GM23338 (cell line): ENCODE measurements at regions not wholly inside any gene's neighbourhood (a gene's known extent, or its start where the extent isn't known, plus 50 kb on each side); places are given as distances from the start of the nearest gene placed in this dataset.

Experiments
- CREB1 ChIP-seq: fragments of 250-450 bp; sonication (Bioruptor Pico); IDR thresholded peaks from 2 replicates; pipeline ENCODE4 v1.5.0; 2020; ENCODE audit warnings: low read depth, mild to moderate bottlenecking, moderate library complexity
- CTCF ChIP-seq, 2 experiments: fragments of 200-600 bp in 1 of 2; sonication (generic) in 1 of 2; conservative IDR thresholded peaks; 2 replicates each; pipeline versions ENCODE4 v1.5.1 to v1.6.1; 2016 to 2017; ENCODE audit warnings: antibody characterized with exemption in 2 of 2, low read depth in 2 of 2, mild to moderate bottlenecking in 2 of 2, moderate library complexity in 1 of 2
- ETS1 ChIP-seq: IDR thresholded peaks from 2 replicates; pipeline ENCODE4 v1.6.1; 2016; ENCODE audit warnings: antibody characterized with exemption
- EZH2 ChIP-seq: fragments of 200-600 bp; sonication (generic); IDR thresholded peaks from one replicate; pipeline ENCODE4 v1.8.0; 2017; ENCODE audit warnings: antibody characterized with exemption, mild to moderate bottlenecking, low read depth; ENCODE audit not compliant: unreplicated experiment
- EZH2phosphoT487 ChIP-seq: fragments of 200-600 bp; sonication (generic); IDR thresholded peaks from one replicate; pipeline ENCODE4 v1.8.1; 2018; ENCODE audit warnings: antibody characterized with exemption; ENCODE audit not compliant: unreplicated experiment
- JUNB ChIP-seq: IDR thresholded peaks from one replicate; pipeline ENCODE4 v1.6.1; 2016; ENCODE audit warnings: antibody characterized with exemption; ENCODE audit not compliant: unreplicated experiment
- NANOG ChIP-seq: IDR thresholded peaks from 2 replicates; pipeline ENCODE4 v1.6.1; 2016; ENCODE audit warnings: antibody characterized with exemption, borderline replicate concordance
- POLR2AphosphoS5 ChIP-seq: IDR thresholded peaks from 2 replicates; pipeline ENCODE4 v1.6.1; 2016; ENCODE audit warnings: antibody characterized with exemption, low read depth
- REST ChIP-seq: IDR thresholded peaks from one replicate; pipeline ENCODE4 v1.6.1; 2018; ENCODE audit warnings: antibody characterized with exemption; ENCODE audit not compliant: unreplicated experiment
- STAT1 ChIP-seq: IDR thresholded peaks from one replicate; pipeline ENCODE4 v1.6.1; 2016; ENCODE audit warnings: antibody characterized with exemption; ENCODE audit not compliant: unreplicated experiment
- ZNF114 ChIP-seq: fragments of 250-450 bp; sonication (Bioruptor Pico); IDR thresholded peaks from 2 replicates; pipeline ENCODE4 v1.5.0; 2020; ENCODE audit warnings: mild to moderate bottlenecking, moderate library complexity
- ZNF331 ChIP-seq: fragments of 250-450 bp; sonication (Bioruptor Pico); IDR thresholded peaks from 2 replicates; pipeline ENCODE4 v1.5.0; 2020; ENCODE audit warnings: low read depth, mild to moderate bottlenecking, moderate library complexity
- ZNF462 ChIP-seq: fragments of 250-450 bp; sonication (Bioruptor Pico); IDR thresholded peaks from 2 replicates; pipeline ENCODE4 v1.5.0; 2020; ENCODE audit warnings: mild to moderate bottlenecking, moderate library complexity

GRCh38 chr1:42041031-42041430, 112.2 kb upstream of the GUCA2B start:
- TF ChIP-seq CTCF (conservative IDR thresholded peaks at IDR 0.05; ENCODE audit: low read depth in 2 of 2), result no peak
- no peak for TF ChIP-seq REST
- no peak for TF ChIP-seq CREB1
- no peak for TF ChIP-seq EZH2
- no peak for TF ChIP-seq POLR2AphosphoS5
- TF ChIP-seq JUNB, result no peak
- no peak for TF ChIP-seq ZNF114 (CRISPR knock-in tag)
- no peak for TF ChIP-seq ZNF331
- TF ChIP-seq NANOG, result no peak
- TF ChIP-seq EZH2phosphoT487, result no peak
- no peak for TF ChIP-seq STAT1
- no peak for TF ChIP-seq ETS1
- TF ChIP-seq ZNF462, result no peak
